B cell (primary cell): ENCODE measurements at regions not wholly inside any gene's neighbourhood (a gene's known extent, or its start where the extent isn't known, plus 50 kb on each side); places are given as distances from the start of the nearest gene placed in this dataset.

ENCODE experiments used
- ATAC-seq: fragments of 200-7000 bp; cut with Tn5 transposase; one replicate; pipeline ENCODE4 v1.10.0; 2021; ENCODE audit warnings: low read depth, mild to moderate bottlenecking, moderate number of reproducible peaks, moderate library complexity
- CTCF ChIA-PET: fragments of 350-600 bp; sonication (Branson Sonifier 250); formaldehyde crosslinking; loops from one replicate; lab custom pipeline; 2021; ENCODE audit warnings: antibody characterized with exemption, inconsistent platforms; lab: Charles Lee
- POLR2A ChIA-PET: fragments of 350-600 bp; sonication (Branson Sonifier 250); formaldehyde crosslinking; loops from one replicate; lab custom pipeline; 2021; ENCODE audit warnings: antibody characterized with exemption; lab: Charles Lee
- DNase-seq: peaks from one replicate; pipeline ENCODE4 v3.0.0; 2013
- H2AFZ ChIP-seq: 2 replicates; pipeline ENCODE4 v1.6.1; 2012; ENCODE audit warnings: mild to moderate bottlenecking, low read depth, low read length; ENCODE audit not compliant: insufficient read depth, poor library complexity, severe bottlenecking
- H3K27ac ChIP-seq, 2 donors: 1 replicate in 1 of 2; 2 replicates in 1 of 2; pipeline ENCODE4 v1.5.1; 2012 to 2013; ENCODE audit warnings: low read length in 2 of 2, mild to moderate bottlenecking in 2 of 2, moderate library complexity in 1 of 2
- H3K27me3 ChIP-seq, 4 experiments: fragments of 200-600 bp in 1 of 4; sonication (generic) in 1 of 4; replicated peaks in 1 of 4; 1 replicate in 2 of 4; 2 replicates in 2 of 4; pipeline versions ENCODE4 v1.6.1 to v1.7.0; 2013 to 2016; ENCODE audit warnings: low read length in 3 of 4, mild to moderate bottlenecking in 2 of 4, mixed read lengths in 1 of 4, moderate library complexity in 1 of 4; ENCODE audit not compliant: insufficient read depth in 4 of 4, control insufficient read depth in 3 of 4; ENCODE audit errors: control extremely low read depth in 1 of 4
- H3K36me3 ChIP-seq, 2 experiments: replicated peaks in 1 of 2; 1 replicate in 1 of 2; 2 replicates in 1 of 2; pipeline versions ENCODE4 v1.6.1 to v1.7.1; 2013; ENCODE audit warnings: low read length in 1 of 2; ENCODE audit not compliant: insufficient read depth in 2 of 2, control insufficient read depth in 1 of 2; ENCODE audit errors: control extremely low read depth in 1 of 2, extremely low read depth in 1 of 2
- H3K4me1 ChIP-seq, 2 donors: fragments of 200-600 bp in 1 of 2; sonication (generic) in 1 of 2; 1 replicate in 1 of 2; 2 replicates in 1 of 2; pipeline versions ENCODE4 v1.5.1 to v1.6.1; 2013 to 2017; ENCODE audit warnings: low read length in 2 of 2; ENCODE audit not compliant: control insufficient read depth in 2 of 2, insufficient read depth in 2 of 2
- H3K4me2 ChIP-seq: replicated peaks from 2 replicates; pipeline ENCODE3; 2012; ENCODE audit warnings: mild to moderate bottlenecking, low read depth, low read length; ENCODE audit not compliant: poor library complexity, severe bottlenecking
- H3K4me3 ChIP-seq, 5 experiments: fragments of 200-600 bp in 1 of 5; sonication (generic) in 1 of 5; 1 replicate in 3 of 5; 2 replicates in 2 of 5; pipeline versions ENCODE4 v1.5.1 to v1.7.0; 2011 to 2016; ENCODE audit warnings: low read length in 4 of 5, mild to moderate bottlenecking in 4 of 5, low read depth in 2 of 5, control low read depth in 1 of 5, moderate library complexity in 1 of 5; ENCODE audit not compliant: insufficient read depth in 1 of 5; ENCODE audit errors: control extremely low read depth in 1 of 5, extremely low read depth in 1 of 5
- H3K79me2 ChIP-seq: fragments of 200-600 bp; sonication (generic); one replicate; pipeline ENCODE4 v1.6.0; 2016; ENCODE audit warnings: low read length; ENCODE audit not compliant: control insufficient read depth, insufficient read depth
- H3K9ac ChIP-seq: fragments of 200-600 bp; sonication (generic); 2 replicates; pipeline ENCODE4 v1.6.1; 2017; ENCODE audit warnings: mild to moderate bottlenecking, low read length, moderate library complexity
- H3K9me3 ChIP-seq, 3 donors: one replicate each; pipeline versions ENCODE4 v1.6.1 to v1.7.1; 2013; ENCODE audit warnings: low read length in 2 of 3; ENCODE audit not compliant: control insufficient read depth in 2 of 3, insufficient read depth in 1 of 3; ENCODE audit errors: control extremely low read depth in 1 of 3
- H4K20me1 ChIP-seq: 2 replicates; pipeline ENCODE4 v1.6.0; 2012; ENCODE audit warnings: mild to moderate bottlenecking, low read length; ENCODE audit not compliant: insufficient read depth, control insufficient read depth, poor library complexity, severe bottlenecking
- H3K27ac Mint-ChIP-seq: one replicate; pipeline ENCODE4 v1.8.0; 2021; ENCODE audit warnings: mixed read lengths
- H3K27me3 Mint-ChIP-seq: one replicate; pipeline ENCODE4 v1.8.0; 2021; ENCODE audit warnings: mixed read lengths
- H3K4me1 Mint-ChIP-seq: one replicate; pipeline ENCODE4 v1.8.0; 2021; ENCODE audit warnings: mixed read lengths
- H3K4me3 Mint-ChIP-seq: one replicate; pipeline ENCODE4 v1.8.0; 2021; ENCODE audit warnings: mixed read lengths
- H3K9me3 Mint-ChIP-seq: one replicate; pipeline ENCODE4 v1.8.0; 2022; ENCODE audit warnings: mixed read lengths; ENCODE audit not compliant: insufficient read depth
- CTCF ChIP-seq: fragments of 200-600 bp; IDR thresholded peaks from one replicate; pipeline ENCODE4 v1.8.0; 2022; ENCODE audit warnings: antibody characterized with exemption, mild to moderate bottlenecking
- EZH2 ChIP-seq: IDR thresholded peaks from 2 replicates; pipeline ENCODE4 v1.6.1; 2012; ENCODE audit warnings: borderline replicate concordance, low read depth, mild to moderate bottlenecking, moderate library complexity, low read length; ENCODE audit not compliant: insufficient read depth, poor library complexity, severe bottlenecking
- WGBS: methylation state at CpG from one replicate; pipeline ENCODE4 v1.1.5; 2013; ENCODE audit warnings: missing lambda C conversion rate; ENCODE audit not compliant: insufficient coverage; 5-methylcytosine and 5-hydroxymethylcytosine counted together
- intact Hi-C: fragments of 100-400 bp; cut with micrococcal nuclease; formaldehyde crosslinking; loops from one replicate; pipeline ENCODE4 v1.10.0; 2022

GRCh38 chr6:22752522-22752921 lies 183.2 kb downstream of the HDGFL1 start:
- TF ChIP-seq CTCF (no peak), EZH2 (no peak)
- POLR2A ChIA-PET: no interaction called here
- no peaks in the 10 kb centered on the region for H3K4me1 Mint-ChIP-seq

GRCh38 chr6:22754061-22754460 lies 184.7 kb downstream of the HDGFL1 start:
- Histone ChIP-seq H3K9me3 (no peaks in the 10 kb centered on the region), H3K4me3 (no peak overlapping the region), H2AFZ (no peak overlapping the region), H3K4me2 (no peak overlapping the region), H4K20me1 (no peaks in the 10 kb centered on the region), H3K9ac (no peak overlapping the region), H3K27me3 (no peaks in the 10 kb centered on the region), H3K36me3 (no peaks in the 10 kb centered on the region), H3K27ac (no peak overlapping the region), H3K79me2 (no peaks in the 10 kb centered on the region), H3K4me1 (no peaks in the 10 kb centered on the region)
- POLR2A ChIA-PET: no interaction called here
- ATAC-seq: no peak
- Mint-ChIP-seq H3K4me3 (no peak overlapping the region), H3K9me3 (peaks cover 3% of the 10 kb centered on the region), H3K27me3 (no peaks in the 10 kb centered on the region), H3K27ac (no peak overlapping the region), H3K4me1 (no peaks in the 10 kb centered on the region)
- no CpG with 5 or more reads among the region's 2 CpGs for WGBS
- no peak for TF ChIP-seq EZH2
- TF ChIP-seq CTCF: no peak
- CTCF ChIA-PET: no interaction called here
- intact Hi-C loops: no loop called here
- no peak for DNase-seq

More at GRCh38 chr6:22752522-22752921, 183.2 kb downstream of the HDGFL1 start:
- Histone ChIP-seq H3K9ac (no peak overlapping the region), H2AFZ (no peak overlapping the region), H3K27ac (no peak overlapping the region), H3K4me3 (no peak overlapping the region), H3K79me2 (no peaks in the 10 kb centered on the region), H3K4me1 (no peaks in the 10 kb centered on the region), H3K36me3 (no peaks in the 10 kb centered on the region), H3K27me3 (no peaks in the 10 kb centered on the region), H3K4me2 (no peak overlapping the region), H4K20me1 (no peaks in the 10 kb centered on the region), H3K9me3 (no peaks in the 10 kb centered on the region)
- ATAC-seq: no peak
- H3K9me3 Mint-ChIP-seq: peaks cover 3% of the 10 kb centered on the region
- WGBS: 100% methylated on average over 2 of the region's 2 CpGs
- no peak overlapping the region for H3K4me3 Mint-ChIP-seq
- no peak for DNase-seq
- H3K27me3 Mint-ChIP-seq: no peaks in the 10 kb centered on the region
- CTCF ChIA-PET: no interaction called here
- no peak overlapping the region for H3K27ac Mint-ChIP-seq
- intact Hi-C loops: no loop called here
